ENCODE measurements at regions not wholly inside any gene's neighbourhood (a gene's known extent, or its start where the extent isn't known, plus 50 kb on each side); places are given as distances from the start of the nearest gene placed in this dataset.

DNA sequence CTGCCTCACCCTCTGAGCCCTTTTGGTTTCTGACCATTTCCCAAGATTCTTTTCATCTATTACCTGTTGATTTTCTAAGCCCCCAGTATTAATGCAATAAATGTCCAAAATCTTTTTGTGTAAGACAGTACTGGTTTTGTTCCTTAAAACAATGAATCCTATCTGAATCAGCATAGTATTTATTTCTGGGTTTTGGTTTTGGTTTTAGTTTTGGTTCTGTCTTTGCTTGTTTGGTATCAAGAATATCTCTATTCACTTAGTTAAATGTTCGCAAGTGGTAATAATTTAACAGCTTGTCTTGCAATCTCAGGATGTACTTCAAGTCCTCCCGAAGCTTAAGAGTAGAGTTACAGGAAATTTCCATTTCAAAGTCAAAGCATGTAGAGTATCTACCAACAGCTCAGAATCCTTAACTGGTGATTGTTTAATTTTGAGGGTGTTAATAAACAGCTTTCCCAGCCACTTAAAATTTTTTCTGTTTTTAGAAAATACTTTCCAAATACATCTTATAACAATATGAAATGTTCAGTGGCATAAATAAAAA, 67.7 kb upstream of the NEDD4L start:
- TF ChIP-seq, protein P1, sequence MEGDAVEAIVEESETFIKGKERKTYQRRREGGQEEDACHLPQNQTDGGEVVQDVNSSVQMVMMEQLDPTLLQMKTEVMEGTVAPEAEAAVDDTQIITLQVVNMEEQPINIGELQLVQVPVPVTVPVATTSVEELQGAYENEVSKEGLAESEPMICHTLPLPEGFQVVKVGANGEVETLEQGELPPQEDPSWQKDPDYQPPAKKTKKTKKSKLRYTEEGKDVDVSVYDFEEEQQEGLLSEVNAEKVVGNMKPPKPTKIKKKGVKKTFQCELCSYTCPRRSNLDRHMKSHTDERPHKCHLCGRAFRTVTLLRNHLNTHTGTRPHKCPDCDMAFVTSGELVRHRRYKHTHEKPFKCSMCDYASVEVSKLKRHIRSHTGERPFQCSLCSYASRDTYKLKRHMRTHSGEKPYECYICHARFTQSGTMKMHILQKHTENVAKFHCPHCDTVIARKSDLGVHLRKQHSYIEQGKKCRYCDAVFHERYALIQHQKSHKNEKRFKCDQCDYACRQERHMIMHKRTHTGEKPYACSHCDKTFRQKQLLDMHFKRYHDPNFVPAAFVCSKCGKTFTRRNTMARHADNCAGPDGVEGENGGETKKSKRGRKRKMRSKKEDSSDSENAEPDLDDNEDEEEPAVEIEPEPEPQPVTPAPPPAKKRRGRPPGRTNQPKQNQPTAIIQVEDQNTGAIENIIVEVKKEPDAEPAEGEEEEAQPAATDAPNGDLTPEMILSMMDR (IDR thresholded peaks at IDR 0.05): no peak
- TF ChIP-seq POLR2A (IDR thresholded peaks at IDR 0.05): no peak

All from esophagus squamous epithelium (tissue), 4 donors.